ENCODE measurements at regions not wholly inside any gene's neighbourhood (a gene's known extent, or its start where the extent isn't known, plus 50 kb on each side); places are given as distances from the start of the nearest gene placed in this dataset.

DNA sequence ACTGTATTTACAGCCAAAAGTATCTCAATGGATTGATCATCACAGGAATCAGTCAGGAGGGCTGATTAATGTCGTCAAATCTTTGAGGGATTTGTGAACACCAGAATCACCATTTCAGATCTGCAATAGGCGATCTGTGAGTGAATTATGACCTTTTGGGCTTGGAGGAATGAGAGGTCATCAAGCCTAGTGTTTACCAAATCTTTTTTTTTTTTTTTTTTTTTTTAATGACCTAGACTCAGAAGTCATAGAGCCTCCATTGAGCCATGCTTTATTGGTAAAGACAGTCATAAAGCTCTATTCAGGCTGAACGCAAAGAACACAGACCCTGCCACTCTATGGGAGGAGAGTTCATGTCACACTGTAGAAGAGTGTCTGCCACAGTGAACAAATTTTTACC is 97.7 kb downstream of the SOCS6 start:
- no peak for DNase-seq (ENCODE audit: low spot score)

DNA sequence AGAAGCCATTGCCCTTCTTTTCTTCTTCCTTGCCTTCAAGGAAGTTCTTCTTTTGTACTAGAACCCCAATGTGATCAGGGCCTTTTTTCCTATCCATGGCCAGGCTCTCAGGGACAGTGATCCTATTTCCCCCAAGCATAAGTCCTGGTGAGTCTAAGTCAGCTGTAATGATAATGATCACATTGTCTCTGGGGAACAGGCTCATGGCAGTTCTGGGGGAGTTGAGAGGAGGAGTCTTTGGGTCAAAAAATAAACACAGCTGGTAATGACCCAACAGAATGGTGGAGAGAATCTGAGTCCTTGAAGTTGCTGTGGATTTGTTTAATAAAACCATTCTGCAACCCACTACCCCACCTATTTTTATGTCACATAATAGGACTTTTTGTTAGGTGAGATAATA is 96.6 kb downstream of the SOCS6 start:
- no peak for DNase-seq (ENCODE audit: low spot score)

- DNase-seq (ENCODE audit: low spot score) = peak; percentile 48
Observed at GRCh38 chr18:70384181-70384790, 95.4 kb downstream of the SOCS6 start.

DNA sequence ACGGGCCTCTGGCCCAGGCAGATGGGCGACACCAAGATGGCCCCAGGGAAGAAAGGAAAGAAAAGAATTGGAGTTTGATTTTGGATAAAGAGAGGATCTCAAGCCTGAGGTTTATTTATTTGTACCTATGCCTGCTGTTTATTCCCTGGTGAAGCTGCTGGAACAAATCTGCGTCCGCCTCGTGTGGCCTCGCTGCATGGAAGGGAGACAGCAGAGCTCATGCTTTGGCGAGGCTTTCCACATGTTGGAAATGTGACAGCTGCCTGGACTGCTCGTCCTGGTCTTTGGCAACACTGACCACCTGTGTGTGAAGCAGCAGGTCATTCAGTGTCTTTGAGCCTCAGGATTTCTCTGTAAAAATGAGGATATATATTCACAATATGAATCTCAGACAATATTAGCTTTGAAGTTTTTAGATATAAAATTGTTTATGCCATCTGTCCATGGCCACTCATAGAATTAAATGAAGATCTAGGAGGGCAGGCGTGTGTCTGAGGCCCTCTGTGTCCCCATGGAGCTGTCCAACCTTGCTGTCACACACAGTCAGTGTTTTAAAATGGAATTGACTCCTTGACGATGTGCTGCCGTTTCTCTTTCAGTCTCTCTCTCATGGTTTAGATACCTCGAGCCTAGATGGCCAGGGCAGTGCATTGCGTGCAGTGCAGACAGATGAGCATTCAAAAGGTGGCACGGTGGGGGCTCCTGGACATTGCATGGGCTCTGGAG is 94.3 kb downstream of the SOCS6 start:
- no peak for DNase-seq (ENCODE audit: low spot score)

DNA sequence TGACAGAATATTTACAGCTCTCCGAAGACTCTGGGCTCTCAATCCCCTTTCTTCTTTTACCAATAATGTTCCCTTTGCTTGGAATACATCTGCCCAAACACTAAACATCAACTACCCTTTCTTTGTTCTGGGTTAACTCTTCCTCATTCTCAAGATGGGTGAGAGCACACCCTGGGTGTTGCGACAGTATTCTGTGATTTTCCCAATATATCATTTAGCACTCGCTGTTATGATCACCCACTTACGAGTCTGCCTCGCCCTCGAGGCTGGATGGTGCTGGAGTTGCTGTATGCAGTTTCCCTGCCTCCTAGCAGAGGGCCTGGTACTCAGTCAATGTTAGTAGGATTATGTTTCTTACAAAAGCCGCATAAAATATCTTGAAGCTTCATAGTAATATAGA is 93.2 kb downstream of the SOCS6 start:
- no peak for DNase-seq (ENCODE audit: low spot score)

GRCh38 chr18:70380915-70381896 is 92.4 kb downstream of the SOCS6 start:
- no peak for DNase-seq (ENCODE audit: low spot score)
